ENCODE measurements at regions not wholly inside any gene's neighbourhood (a gene's known extent, or its start where the extent isn't known, plus 50 kb on each side); places are given as distances from the start of the nearest gene placed in this dataset.
A peak's percentile ranks its signal among the peaks of the same experiment; 100 is the strongest.
"Not testable (repeated sequence)": the region's sequence is repeated elsewhere in the genome, so short reads cannot be mapped to it uniquely, and the experiment has no call there.

DNA sequence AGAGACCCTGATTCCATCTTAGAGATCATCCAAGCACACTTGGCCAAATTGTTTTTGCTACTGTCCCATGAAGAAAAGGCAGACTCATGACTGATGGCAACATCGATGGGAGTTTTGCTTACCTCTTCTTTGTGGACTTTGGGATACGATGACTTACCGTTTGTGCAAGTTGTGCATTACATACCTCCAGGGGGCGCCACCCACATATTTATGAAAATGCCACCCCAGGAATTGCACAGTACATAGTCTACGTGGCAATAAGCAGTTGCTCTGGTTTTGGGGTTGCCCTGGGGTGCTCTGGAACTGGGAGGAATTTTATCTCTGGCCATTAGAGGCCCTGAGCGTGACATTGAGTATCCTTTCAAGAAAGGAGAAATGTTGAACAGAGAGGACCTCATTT, 139.0 kb upstream of the CCZ1B start:
- not testable (repeated sequence) for H3K36me3 Mint-ChIP-seq; H3K27me3 Mint-ChIP-seq (ENCODE audit: low read depth); H3K4me3 Mint-ChIP-seq; H3K27ac Mint-ChIP-seq; H3K4me1 Mint-ChIP-seq
- TF ChIP-seq, protein P1, sequence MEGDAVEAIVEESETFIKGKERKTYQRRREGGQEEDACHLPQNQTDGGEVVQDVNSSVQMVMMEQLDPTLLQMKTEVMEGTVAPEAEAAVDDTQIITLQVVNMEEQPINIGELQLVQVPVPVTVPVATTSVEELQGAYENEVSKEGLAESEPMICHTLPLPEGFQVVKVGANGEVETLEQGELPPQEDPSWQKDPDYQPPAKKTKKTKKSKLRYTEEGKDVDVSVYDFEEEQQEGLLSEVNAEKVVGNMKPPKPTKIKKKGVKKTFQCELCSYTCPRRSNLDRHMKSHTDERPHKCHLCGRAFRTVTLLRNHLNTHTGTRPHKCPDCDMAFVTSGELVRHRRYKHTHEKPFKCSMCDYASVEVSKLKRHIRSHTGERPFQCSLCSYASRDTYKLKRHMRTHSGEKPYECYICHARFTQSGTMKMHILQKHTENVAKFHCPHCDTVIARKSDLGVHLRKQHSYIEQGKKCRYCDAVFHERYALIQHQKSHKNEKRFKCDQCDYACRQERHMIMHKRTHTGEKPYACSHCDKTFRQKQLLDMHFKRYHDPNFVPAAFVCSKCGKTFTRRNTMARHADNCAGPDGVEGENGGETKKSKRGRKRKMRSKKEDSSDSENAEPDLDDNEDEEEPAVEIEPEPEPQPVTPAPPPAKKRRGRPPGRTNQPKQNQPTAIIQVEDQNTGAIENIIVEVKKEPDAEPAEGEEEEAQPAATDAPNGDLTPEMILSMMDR (IDR thresholded peaks at IDR 0.05; ENCODE audit: unreplicated experiment), result peak; percentile 66
- DNase-seq (ENCODE audit: low spot score in 2 of 2, unreplicated experiment in 2 of 2), result peak; percentile 25 to 54
- H3K9me3 Mint-ChIP-seq, result peaks cover 18% of the 10 kb centered on the region

DNA sequence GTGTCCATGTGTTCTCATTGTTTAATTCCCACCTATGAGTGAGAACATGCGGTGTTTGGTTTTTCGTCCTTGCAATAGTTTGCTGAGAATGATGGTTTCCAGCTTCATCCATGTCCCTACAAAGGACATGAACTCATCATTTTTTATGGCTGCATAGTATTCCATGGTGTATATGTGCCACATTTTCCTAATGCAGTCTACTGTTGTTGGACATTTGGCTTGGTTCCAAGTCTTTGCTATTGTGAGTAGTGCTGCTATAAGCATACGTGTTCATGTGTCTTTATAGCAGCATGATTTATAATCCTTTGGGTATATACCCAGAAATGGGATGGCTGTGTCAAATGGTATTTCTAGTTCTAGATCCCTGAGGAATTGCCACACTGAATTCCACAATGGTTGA, 144.1 kb upstream of the CCZ1B start:
- not testable (repeated sequence) for H3K27ac Mint-ChIP-seq; H3K27me3 Mint-ChIP-seq (ENCODE audit: low read depth); H3K9me3 Mint-ChIP-seq; H3K4me1 Mint-ChIP-seq; H3K4me3 Mint-ChIP-seq; H3K36me3 Mint-ChIP-seq; DNase-seq (ENCODE audit: low spot score in 2 of 2, unreplicated experiment in 2 of 2)

DNA sequence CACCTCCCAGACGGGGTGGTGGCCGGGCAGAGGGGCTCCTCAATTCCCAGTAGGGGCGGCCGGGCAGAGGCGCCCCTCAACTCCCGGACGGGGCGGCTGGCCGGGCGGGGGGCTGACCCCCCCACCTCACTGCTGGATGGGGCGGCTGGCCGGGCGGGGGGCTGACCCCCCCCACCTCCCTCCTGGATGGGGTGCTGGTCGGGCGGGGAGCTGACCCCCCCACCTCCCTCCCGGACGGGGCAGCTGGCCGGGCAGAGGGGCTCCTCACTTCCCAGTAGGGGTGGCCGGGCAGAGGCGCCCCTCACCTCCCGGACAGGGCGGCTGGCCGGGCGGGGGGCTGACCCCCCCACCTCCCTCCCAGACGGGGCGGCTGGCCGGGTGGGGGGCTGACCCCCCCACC, 148.8 kb upstream of the CCZ1B start:
- not testable (repeated sequence) for H3K27ac Mint-ChIP-seq; H3K4me1 Mint-ChIP-seq; DNase-seq (ENCODE audit: low spot score in 2 of 2, unreplicated experiment in 2 of 2); H3K36me3 Mint-ChIP-seq; H3K4me3 Mint-ChIP-seq; H3K27me3 Mint-ChIP-seq (ENCODE audit: low read depth)
- peaks cover 17% of the 10 kb centered on the region for H3K9me3 Mint-ChIP-seq

DNA sequence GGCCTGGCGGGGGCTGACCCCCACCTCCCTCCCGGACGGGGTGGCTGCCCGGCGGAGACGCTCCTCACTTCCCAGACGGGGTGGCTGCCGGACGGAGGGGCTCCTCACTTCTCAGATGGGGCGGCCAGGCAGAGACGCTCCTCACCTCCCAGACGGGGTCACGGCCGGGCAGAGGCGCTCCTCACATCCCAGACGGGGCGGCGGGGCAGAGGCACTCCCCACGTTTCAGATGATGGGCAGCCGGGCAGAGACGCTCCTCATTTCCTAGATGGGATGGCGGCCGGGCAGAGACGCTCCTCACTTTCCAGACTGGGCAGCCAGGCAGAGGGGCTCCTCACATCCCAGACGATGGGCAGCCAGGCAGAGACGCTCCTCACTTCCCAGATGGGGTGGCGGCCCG, 149.3 kb upstream of the CCZ1B start:
- not testable (repeated sequence) for DNase-seq (ENCODE audit: low spot score in 2 of 2, unreplicated experiment in 2 of 2); H3K4me1 Mint-ChIP-seq; H3K27me3 Mint-ChIP-seq (ENCODE audit: low read depth); H3K36me3 Mint-ChIP-seq; H3K27ac Mint-ChIP-seq; H3K4me3 Mint-ChIP-seq
- peaks cover 17% of the 10 kb centered on the region for H3K9me3 Mint-ChIP-seq

DNA sequence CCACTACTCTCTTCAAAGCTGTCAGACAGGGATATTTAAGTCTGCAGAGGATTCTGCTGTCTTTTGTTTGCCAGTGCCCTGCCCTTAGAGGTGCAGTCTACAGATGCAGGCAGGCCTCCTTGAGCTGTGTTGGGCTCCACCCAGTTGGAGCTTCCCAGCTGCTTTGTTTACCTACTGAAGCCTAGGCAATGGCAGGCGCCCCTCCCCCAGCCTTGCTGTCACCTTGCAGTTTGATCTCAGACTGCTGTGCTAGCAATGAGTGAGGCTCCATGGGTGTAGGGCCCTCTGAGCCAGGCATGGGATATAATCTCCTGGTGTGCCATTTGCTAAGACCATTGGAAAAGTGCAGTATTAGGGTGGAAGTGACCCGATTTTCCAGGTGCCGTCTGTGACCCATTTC, 151.3 kb upstream of the CCZ1B start:
- not testable (repeated sequence) for H3K27ac Mint-ChIP-seq; H3K36me3 Mint-ChIP-seq; H3K27me3 Mint-ChIP-seq (ENCODE audit: low read depth); H3K4me3 Mint-ChIP-seq; DNase-seq (ENCODE audit: low spot score in 2 of 2, unreplicated experiment in 2 of 2); H3K4me1 Mint-ChIP-seq
- H3K9me3 Mint-ChIP-seq, result peaks cover 13% of the 10 kb centered on the region

DNA sequence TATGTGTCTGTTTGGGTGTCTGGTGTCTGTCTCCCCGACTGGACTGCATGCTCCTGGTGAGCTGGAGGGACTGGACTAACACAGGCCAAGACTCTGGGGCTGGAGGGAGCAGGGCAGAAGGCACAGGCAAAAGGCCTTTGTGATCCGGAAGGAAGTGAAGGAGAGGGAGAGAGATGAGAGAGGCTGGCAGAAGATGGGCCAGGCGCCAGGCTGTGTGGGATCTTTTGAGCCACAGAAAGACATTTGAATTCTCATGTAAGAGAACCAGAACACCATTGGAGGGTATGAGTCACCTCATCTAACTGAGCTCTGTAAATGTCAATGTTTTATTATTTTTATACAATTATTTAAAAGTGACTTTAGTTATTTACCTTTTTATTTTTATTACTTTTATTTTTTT, 152.3 kb upstream of the CCZ1B start:
- not testable (repeated sequence) for H3K36me3 Mint-ChIP-seq; H3K4me1 Mint-ChIP-seq; DNase-seq (ENCODE audit: low spot score in 2 of 2, unreplicated experiment in 2 of 2); H3K27me3 Mint-ChIP-seq (ENCODE audit: low read depth); H3K4me3 Mint-ChIP-seq; H3K27ac Mint-ChIP-seq
- H3K9me3 Mint-ChIP-seq, result peaks cover 13% of the 10 kb centered on the region

DNA sequence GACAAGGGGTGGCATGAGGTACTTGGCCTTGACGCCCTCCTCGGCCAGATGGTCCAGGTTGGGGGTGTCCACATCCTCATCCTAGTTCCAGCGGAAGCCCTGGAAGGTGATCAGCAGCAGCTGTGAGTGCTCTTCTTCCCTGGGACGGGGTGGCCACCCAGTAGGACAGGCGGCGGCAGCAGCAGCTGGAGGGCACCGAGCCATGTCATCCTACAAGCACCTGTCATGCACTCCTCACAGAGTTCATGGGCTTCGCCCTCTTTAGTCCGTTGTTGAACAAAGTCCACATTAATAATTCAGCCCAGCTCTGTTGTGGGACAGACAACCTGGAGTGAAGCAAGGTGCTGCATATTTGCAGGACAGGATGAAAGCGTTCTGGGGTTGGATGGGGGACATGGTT, 153.4 kb upstream of the CCZ1B start:
- not testable (repeated sequence) for H3K4me1 Mint-ChIP-seq; H3K27me3 Mint-ChIP-seq (ENCODE audit: low read depth); DNase-seq (ENCODE audit: low spot score in 2 of 2, unreplicated experiment in 2 of 2); H3K27ac Mint-ChIP-seq; H3K36me3 Mint-ChIP-seq; H3K4me3 Mint-ChIP-seq
- peaks cover 13% of the 10 kb centered on the region for H3K9me3 Mint-ChIP-seq

DNA sequence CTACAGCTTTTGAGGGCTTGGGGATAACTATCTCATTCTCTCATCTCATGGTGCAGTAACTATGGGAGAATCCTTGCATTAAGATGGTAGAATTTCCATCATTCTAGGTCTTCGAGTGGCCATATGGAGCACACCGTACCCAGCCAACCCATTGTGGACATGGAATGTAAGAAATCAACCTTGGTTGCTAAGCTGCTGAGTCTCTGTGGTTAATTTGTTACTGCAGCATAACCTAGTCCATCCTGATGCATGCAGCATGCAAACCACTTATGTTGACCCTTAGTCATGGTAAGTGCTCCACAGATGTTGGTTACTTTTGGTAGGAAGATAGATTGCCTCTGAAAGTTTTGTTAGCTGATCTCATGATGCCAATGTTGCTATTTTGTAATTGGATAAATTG, 156.3 kb upstream of the CCZ1B start:
- not testable (repeated sequence) for H3K36me3 Mint-ChIP-seq; DNase-seq (ENCODE audit: low spot score in 2 of 2, unreplicated experiment in 2 of 2); H3K4me1 Mint-ChIP-seq; H3K27me3 Mint-ChIP-seq (ENCODE audit: low read depth); H3K4me3 Mint-ChIP-seq; H3K27ac Mint-ChIP-seq
- peaks cover 10% of the 10 kb centered on the region for H3K9me3 Mint-ChIP-seq

DNA sequence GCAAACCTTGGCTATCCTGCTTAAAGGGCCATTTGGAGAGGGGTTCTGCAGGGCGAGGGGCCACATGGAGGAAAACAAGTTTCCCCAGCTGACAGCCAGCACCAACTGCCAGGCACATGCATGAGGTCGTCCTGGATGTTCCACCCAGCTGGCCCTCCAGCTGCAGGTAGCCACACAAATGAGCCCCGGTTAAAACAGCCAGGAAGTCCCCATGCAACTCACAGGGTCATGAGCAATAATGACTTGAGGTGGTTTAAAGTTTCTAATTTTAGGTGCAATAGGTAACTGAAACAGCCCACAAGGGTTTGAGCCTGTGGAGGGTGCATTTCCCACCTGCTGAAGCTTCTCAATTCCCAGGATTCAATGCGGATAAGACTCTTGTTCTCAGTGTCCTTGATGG, 160.8 kb upstream of the CCZ1B start:
- H3K9me3 Mint-ChIP-seq; H3K27ac Mint-ChIP-seq; DNase-seq (ENCODE audit: low spot score in 2 of 2, unreplicated experiment in 2 of 2); H3K36me3 Mint-ChIP-seq; H3K4me3 Mint-ChIP-seq; H3K27me3 Mint-ChIP-seq (ENCODE audit: low read depth): not testable (repeated sequence)
- peaks cover 22% of the 10 kb centered on the region for H3K4me1 Mint-ChIP-seq

DNA sequence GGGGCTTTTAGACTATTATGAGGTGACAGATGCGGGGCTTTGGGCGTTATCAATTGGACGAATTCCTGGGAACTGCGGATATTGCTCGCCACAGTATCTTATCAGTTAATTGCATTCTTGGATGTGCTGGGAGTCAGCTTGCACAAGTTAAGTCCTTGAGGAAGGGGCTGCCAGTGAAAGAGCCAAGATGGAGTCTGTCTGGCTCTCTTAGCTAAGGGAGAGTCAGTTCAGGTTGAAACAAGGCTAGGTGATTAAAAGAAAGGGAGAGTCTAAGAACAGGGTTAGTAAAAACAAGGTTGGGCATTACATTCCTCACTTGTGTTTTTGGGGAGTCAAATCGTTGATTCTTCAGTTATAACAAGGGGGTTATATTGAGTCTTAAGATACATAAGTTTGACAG, 162.5 kb upstream of the CCZ1B start:
- not testable (repeated sequence) for H3K36me3 Mint-ChIP-seq; DNase-seq (ENCODE audit: low spot score in 2 of 2, unreplicated experiment in 2 of 2); H3K27ac Mint-ChIP-seq; H3K27me3 Mint-ChIP-seq (ENCODE audit: low read depth); H3K9me3 Mint-ChIP-seq; H3K4me3 Mint-ChIP-seq
- peaks cover 32% of the 10 kb centered on the region for H3K4me1 Mint-ChIP-seq

DNA sequence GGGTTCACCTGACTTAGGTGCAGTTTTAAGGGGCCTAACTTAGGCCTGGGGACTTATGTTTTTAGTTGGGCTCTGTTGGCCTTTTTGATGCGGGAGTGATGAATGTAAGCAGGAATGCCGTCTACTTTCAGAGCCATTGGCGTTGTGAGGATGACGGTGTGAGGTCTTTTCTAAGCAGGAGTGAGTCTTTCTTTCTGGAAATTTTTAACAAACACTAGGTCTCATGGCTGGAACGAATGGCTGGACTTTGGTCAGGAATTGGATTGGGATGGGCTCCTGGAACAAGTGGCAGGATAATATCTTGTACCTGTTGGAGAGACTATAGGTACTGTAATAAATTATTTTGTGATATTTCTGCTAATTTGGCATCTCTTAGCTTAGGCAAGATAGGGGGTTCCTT, 163.9 kb upstream of the CCZ1B start:
- H3K9me3 Mint-ChIP-seq; H3K27ac Mint-ChIP-seq; H3K27me3 Mint-ChIP-seq (ENCODE audit: low read depth); DNase-seq (ENCODE audit: low spot score in 2 of 2, unreplicated experiment in 2 of 2); H3K36me3 Mint-ChIP-seq; H3K4me3 Mint-ChIP-seq: not testable (repeated sequence)
- peaks cover 32% of the 10 kb centered on the region for H3K4me1 Mint-ChIP-seq

DNA sequence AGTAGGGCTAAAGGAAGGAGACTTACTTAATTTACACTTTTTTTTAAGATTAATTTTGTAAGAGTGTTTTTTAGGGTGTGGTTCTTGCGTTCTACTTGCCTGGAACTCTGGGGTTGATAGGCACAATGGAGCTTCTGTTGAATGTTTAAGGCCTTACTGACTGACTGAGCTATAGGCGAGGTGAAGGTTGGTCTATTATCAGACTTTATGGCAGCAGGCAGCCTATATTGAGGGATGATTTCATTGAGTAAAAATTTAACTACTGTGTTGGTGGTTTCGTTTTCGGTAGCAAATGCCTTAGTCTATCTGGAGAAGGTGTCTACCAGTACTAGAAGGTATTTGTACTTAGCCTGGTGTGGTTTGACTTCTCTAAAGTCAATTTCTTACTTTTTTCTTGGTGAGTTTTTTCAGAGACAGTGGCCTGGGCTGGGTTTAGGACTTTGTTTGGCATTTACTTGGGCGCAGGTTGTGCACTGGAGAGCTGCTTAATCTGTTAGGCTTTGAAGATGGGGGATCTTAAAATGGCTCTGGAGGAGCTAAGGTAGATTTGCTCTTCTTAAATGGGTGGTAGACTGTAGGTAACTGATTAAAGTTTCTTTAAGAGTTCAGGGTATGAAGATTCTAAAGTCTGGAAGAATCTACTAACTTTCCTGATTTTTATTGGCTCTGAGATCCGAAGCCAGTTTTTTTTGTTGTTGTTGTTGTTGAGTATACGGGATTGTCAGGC, 164.5 kb upstream of the CCZ1B start:
- not testable (repeated sequence) for H3K27me3 Mint-ChIP-seq (ENCODE audit: low read depth); H3K36me3 Mint-ChIP-seq; H3K9me3 Mint-ChIP-seq; DNase-seq (ENCODE audit: low spot score in 2 of 2, unreplicated experiment in 2 of 2)
- Mint-ChIP-seq H3K4me1 (peaks cover 32% of the 10 kb centered on the region), H3K4me3 (peak overlapping the region; percentile 11), H3K27ac (peak overlapping the region; percentile 88)

DNA sequence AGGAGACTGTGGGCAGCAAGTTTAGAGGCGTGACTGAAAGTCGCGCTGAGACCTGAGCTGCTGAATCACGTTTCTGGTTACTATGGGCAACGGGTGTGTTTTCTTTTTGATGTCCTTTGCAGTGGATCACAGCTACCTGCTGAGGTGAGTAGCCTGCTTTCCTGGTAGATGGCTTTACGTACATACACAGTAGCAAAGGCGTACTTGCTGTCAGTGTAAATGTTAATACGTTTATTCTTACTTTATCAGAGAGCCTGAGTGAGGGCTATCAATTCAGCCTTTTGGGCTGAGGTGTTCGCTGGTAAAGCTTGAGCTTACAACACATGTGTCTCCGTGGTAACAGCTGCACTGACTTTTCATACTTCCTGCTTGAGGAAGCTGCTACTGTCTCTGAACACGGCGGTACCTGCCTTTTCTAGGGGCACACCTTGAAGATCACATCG, 165.1 kb upstream of the CCZ1B start:
- DNase-seq (ENCODE audit: low spot score in 2 of 2, unreplicated experiment in 2 of 2), result not testable (repeated sequence)

DNA sequence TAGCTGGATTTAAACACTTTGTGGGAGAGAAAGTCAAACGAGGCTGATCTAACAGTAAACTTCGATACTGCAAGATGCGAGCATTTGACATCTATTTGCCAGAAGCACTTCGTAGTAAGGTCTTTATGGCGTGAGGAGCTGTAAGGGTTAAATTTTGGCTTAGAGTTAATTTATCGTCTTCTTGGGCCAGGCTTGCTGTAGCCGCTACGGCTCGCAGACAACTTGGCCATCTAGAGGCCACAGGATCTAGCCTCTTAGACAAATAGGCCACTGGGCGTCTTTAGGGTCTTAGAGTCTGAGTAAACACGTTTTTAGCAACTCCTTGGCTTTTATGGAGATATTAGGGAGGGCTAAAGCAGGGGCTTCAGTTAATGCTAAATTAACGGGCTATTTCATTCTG, 165.6 kb upstream of the CCZ1B start:
- not testable (repeated sequence) for DNase-seq (ENCODE audit: low spot score in 2 of 2, unreplicated experiment in 2 of 2); H3K36me3 Mint-ChIP-seq; H3K4me3 Mint-ChIP-seq; H3K9me3 Mint-ChIP-seq; H3K27me3 Mint-ChIP-seq (ENCODE audit: low read depth)
- H3K27ac Mint-ChIP-seq, result peak overlapping the region; percentile 57
- peaks cover 32% of the 10 kb centered on the region for H3K4me1 Mint-ChIP-seq

More for the DNA sequence above, 165.1 kb upstream of the CCZ1B start:
- not testable (repeated sequence) for H3K27me3 Mint-ChIP-seq (ENCODE audit: low read depth); H3K9me3 Mint-ChIP-seq; H3K36me3 Mint-ChIP-seq
- Mint-ChIP-seq H3K27ac (peak overlapping the region; percentile 88), H3K4me1 (peaks cover 32% of the 10 kb centered on the region), H3K4me3 (peak overlapping the region; percentile 2)

Data from mesothelial cell of epicardium (in vitro differentiated cells).